ENCODE measurements at regions not wholly inside any gene's neighbourhood (a gene's known extent, or its start where the extent isn't known, plus 50 kb on each side); places are given as distances from the start of the nearest gene placed in this dataset.

DNA sequence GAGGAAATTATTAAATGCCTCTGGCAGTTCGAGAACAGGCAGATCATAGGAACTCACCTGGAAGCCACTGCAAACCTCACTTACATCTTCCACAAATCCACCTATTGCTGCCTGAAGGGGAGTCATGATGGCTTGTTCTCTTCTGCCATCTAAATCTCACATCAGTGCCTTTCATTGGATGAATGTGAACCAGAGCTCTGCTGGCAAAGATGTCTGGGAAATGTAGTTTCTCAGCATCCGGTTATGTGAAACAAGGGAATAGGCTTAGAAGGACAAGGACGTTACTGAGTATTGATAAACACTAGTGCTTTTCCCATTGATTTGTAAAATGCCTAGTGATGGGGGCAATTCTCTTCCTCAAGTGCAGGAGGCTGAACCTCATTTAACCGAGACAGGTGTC, 483.3 kb downstream of the ARHGEF28 start:
- DNase-seq: no peak

DNA sequence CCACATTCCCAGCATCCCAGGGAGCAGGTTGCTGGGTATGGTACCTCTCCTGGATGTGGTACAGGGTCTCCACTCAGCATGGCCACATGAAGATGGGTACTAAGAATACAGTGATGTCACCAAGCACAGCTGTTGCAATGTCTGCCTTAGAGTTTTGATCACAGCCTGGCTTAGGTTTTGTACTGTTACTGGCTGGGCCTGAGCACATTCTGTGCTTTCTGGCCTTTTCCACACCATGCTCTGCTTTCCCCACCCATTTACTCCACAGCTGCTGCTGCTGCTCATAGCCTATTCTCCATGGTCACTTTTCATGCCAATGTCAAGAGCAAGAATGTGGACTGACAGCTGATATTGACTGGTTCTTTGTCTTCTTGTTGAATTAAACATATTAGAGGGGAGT, 481.9 kb downstream of the ARHGEF28 start:
- DNase-seq: no peak

DNA sequence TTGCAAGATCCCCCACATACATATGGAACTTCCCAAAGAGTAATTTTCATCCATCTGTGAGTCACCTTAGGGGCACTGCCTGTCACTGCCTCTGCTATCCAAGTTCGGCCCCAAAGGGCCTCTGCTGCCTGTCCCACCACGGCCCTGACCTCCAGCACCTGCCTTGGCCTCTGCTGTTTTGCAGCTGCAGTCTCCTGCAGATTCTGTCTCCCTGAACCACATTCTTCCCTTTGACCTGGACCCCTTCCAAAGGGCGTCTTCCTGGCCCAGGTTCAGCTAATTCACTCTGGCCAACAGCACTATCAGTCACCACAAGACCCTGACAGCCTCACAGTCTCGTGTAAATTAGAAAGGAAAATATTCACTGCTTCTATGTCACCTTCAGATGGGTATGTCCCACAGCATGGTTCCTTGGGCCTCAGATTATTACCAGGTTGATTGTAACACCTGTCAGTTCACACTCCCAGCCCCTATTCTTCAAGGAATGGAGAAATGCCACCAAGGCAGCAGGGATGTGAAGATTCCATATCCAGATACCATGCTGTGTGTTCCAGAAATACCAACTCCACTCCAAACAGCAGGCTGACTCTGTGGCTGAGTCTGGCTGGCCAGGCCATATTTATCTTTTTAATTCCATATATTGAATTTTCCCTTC, 479.3 kb downstream of the ARHGEF28 start:
- DNase-seq: no peak

DNA sequence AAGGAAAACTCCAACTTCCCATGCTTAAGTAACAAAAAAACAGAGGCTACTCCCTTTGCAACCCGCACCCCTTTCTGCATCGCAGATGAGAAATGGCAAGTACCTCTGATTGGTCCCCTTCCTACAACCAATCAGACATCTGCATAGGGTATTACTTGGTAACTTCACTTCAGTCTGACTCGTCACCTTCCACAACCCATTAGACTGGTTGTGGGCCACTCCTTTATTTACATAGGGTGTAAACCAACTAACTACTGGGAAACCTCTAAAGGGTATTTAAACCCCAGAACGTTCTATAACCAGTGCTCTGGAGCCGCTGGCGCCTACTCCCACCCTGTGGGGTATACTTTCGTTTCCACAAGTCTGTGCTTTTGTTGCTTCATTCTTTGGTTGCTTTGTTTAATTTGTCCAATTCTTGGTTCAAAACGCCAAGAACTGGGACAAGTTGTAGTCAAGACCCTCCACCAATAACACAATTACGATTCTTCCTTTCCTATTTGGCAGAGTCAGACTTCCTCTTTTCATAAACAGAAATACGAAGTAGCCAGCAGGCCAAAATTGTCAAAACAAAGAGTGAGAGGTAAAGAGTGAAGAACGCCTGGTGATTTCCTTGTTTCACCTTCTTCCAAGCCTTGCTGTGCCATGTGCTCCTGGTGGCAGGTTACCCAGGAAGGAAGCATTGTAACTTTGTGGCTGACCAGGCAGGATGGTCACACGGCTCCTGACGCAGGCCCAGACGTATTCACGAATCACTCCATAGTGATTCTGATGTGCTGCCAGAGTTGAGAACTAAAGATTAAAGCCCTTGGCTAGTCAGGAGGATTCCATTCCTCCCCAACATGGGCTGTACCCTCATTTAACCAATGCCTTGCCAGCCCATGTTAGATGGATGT, 477.4 kb downstream of the ARHGEF28 start:
- DNase-seq: no peak

- no peak for DNase-seq
These were observed 474.3 kb downstream of the ARHGEF28 start for GRCh38 chr5:74100268-74100665.

DNA sequence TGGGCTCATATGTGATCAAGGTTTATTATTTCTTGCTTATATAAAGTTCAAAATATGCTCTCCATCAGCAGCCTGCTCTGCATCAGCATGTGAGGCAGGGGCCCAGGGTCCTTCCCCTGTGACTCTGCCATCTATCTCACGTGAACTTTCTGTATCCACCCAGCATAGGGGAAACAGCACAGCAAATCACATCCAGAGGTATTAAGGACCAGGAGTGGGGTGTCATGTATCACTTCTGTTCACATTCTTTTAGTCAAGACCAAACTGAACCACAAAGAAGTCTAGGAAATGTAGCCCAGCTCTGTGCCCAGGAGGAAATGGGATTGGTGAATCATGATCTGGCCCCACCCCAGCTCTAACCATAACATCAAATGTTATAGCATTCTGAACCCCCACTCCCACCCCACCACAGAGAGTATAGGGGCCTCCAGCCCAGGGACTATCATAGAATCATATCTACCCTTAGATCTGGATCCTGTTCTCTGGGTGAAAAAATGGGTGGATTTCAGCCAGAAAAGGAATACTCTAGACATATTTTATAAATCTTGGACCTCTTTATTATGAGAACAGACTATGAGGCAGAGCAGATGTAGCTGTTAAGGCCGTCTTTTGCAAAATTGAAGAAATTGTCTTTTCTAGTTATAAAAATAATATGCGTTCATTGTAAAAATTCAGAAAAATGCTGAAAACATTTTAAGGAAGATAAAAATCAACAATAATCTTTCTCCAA, 473.7 kb downstream of the ARHGEF28 start:
- no peak for DNase-seq

- no peak for DNase-seq
These were observed 472.9 kb downstream of the ARHGEF28 start for GRCh38 chr5:74098941-74099340.

DNA sequence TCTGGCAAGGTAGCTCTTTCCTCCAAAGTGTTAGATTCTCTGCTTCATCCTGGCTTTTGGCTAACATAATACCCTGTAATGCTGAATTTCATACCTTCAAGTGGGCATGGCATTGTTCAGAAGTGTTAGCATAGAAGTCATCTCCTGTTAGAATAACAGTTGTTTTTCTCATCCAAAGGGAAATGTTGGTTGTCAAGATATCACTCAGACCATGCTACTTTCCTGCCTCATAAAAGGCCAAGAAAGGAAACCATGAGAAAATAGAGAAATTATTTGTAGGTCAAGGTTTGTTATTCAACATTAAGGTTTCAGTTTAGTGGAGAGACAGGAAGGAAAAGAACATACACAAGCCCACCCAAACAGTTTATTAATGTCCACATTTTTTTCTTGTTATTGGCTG, 472.5 kb downstream of the ARHGEF28 start:
- DNase-seq: no peak

DNA sequence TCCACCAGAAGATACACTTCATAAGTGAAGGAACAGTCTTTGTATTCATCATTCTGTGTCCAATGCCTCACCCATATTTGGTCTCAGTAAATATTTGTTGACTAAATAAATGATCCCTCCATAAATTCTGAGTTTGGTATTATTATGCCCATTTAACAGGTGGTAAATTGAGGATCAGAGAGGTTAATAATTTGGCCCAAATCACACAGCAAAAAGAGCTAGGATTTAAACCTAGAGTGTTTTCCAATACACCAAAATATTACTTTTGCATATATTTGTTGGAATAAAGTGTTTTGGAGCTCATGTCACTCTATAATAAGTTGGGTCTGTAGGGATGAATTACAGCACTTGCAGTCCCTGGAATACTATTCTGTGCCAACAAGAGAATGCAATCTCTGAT, 470.3 kb downstream of the ARHGEF28 start:
- DNase-seq: no peak

DNA sequence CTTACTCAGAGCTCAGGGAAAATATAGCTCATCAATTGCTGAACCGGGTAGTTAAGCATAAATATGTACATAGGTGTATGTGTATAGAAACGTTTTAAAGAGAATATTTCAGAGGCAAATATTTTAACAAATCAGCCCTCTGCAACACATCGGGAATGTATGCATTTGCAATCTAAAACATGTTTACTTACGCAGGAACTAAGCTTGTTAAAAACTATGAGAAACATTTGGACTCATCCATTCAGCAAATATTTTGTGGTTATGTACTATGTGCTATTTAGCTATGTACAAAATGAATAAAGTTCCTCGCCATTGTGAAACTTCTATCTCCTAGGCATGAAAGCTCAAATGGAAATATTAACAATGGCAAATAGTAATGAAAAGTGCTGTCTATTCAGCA, 469.9 kb downstream of the ARHGEF28 start:
- DNase-seq: no peak

- DNase-seq: no peak
These were observed 468.7 kb downstream of the ARHGEF28 start for GRCh38 chr5:74094782-74095108.

DNA sequence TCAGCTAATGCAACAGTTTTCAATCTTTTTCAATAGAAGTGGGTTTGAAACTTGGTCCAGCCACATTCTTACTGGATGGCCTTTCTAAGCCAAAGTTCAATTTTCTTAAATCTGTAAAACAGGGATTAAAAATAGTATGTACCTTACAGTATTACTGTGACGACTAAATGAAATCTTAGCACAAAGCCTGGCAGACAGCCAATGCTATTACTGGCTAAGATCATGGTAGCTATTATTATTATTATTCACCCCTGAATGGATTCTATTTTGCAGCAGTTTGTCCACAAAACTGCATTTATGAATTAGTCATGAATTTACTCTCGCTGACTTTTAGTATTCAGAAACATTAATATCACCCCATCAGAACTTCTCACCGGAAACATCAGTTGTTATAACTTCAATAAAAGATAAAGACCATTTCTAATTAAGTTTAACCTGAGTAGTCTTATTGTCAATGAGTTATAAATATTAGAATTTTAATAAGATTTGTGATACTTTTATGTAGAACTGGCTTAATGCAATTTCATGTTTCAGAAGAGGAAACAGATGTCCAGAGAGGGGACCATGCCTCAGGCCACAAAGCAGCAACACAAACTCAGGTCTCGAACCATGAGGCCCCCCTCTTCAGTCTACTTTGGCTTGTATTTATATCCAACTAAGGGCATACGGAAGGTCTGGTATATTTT, 468.2 kb downstream of the ARHGEF28 start:
- no peak for DNase-seq

DNA sequence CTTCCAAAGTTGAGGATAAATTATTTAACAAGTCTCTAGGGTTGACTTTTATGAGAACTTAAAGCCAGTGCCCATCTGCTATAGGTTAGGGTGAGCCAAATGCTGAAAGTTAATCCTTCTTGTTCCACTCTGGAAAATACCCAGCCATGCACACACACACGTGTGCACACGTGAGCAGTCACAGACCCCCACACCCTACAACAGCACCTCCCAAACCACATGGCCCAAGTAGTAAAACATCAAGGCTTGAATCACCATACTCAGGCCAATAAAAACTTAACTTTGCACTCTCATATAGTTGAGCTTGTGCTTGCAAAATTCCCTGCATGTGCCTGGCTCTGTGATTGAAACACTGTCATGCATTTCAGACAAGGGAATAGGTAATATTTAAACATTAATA, 467.6 kb downstream of the ARHGEF28 start:
- no peak for DNase-seq

- DNase-seq: no peak
These were observed 466.8 kb downstream of the ARHGEF28 start for GRCh38 chr5:74092766-74093165.

- DNase-seq: no peak
These were observed 459.8 kb downstream of the ARHGEF28 start for GRCh38 chr5:74085782-74086181.

DNA sequence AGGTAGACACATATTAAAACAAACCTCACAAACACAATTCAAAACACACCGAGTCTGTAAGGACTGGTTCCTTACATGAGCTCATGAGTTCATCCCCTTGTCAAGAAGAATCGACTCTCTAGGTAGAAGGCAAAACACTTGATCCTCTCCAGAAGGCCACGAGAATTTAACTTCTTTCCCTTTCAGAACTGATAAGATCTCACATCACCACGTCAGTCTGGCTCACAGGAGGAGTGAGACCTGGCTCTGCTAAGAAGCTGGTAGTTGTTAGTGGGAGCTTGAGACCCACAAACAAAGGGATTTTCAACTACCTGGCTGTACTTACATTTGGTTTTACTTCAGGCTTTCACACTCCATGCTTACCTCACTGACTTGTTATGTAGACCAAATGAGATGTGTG, 459.2 kb downstream of the ARHGEF28 start:
- no peak for DNase-seq

DNA sequence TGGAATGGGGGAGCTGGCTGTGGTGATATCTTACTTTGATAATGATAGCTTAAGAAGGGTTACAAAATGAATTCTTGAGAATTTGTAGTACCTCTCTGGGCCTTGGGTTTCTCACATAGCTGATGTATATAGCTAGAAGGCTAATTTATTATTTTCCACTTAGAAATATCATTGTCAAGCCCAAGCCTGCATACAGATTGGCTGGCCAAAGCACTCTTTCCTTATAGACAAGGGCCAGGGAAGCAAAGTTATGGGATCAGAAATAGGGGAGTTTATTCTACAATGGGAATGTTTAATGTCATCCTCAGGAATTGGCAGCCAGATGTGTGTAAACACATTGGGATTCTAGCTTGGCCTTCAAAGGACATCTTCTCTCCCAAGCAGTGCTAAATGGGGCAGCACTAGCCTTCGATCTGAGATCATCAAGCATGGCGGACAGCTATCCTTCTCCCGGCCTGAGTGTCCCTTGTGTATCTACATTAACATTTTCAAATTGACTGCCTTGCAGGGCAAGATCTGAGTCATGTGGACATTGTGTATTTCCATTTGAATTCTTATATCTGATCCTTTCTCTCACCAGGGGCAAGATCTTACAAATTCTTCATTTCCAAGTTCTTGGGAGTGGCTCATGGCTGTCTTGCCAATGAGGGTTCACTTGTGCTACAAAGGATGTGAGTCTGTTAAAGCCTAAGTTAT, 457.2 kb downstream of the ARHGEF28 start:
- DNase-seq: no peak

DNA sequence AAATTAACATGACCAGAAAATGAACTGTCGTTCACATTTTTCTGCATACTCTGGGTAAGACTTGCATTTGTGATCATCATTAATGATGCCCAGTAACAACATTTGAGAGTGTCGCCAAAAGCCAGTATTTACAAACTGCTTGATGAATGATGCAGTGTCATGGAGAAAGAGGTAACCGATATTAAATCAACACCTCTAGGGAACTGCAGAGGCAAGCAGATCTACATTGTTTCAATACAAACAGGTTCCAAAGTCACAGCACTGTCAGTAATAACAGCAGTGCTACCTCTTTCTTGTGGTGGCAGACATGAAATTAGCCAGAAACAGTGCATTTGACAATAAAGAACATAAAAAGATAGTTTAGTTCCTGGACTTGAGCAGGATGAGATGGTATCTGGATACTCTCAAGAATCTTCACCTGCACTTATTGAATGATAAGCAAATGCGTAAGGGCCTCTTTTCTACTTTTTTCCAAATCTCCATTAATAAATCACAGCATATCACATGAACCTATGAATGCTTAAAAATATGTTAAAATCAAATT, 456.6 kb downstream of the ARHGEF28 start:
- DNase-seq: no peak

- DNase-seq: no peak
These were observed 455.1 kb downstream of the ARHGEF28 start for GRCh38 chr5:74081126-74081525.

GRCh38 chr5:74079971-74080556, 454.1 kb downstream of the ARHGEF28 start:
- DNase-seq: no peak

GRCh38 chr5:74075501-74076484, 449.8 kb downstream of the ARHGEF28 start:
- no peak for DNase-seq
